ENCODE measurements at regions not wholly inside any gene's neighbourhood (a gene's known extent, or its start where the extent isn't known, plus 50 kb on each side); places are given as distances from the start of the nearest gene placed in this dataset.

DNA sequence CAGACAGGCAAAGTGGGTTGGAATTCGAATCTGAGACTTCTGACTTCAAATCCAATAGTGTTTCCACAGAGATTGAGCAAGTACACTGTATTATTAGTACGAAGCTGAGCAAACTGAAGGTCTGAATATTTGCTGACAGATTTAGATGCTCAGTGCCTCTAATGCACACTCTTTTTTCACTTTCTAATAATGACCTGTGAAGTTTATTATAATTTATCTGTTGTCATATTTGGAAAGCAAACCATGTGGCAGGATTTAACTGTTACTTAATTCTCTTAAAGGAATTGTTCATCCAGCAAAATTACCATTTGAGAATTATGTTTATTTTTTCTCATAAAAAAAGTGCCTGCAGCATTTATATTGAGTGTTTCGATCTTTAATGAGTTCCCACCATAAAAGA lies 277.3 kb downstream of the DMRT2 start:
- TF ChIP-seq, protein P1, sequence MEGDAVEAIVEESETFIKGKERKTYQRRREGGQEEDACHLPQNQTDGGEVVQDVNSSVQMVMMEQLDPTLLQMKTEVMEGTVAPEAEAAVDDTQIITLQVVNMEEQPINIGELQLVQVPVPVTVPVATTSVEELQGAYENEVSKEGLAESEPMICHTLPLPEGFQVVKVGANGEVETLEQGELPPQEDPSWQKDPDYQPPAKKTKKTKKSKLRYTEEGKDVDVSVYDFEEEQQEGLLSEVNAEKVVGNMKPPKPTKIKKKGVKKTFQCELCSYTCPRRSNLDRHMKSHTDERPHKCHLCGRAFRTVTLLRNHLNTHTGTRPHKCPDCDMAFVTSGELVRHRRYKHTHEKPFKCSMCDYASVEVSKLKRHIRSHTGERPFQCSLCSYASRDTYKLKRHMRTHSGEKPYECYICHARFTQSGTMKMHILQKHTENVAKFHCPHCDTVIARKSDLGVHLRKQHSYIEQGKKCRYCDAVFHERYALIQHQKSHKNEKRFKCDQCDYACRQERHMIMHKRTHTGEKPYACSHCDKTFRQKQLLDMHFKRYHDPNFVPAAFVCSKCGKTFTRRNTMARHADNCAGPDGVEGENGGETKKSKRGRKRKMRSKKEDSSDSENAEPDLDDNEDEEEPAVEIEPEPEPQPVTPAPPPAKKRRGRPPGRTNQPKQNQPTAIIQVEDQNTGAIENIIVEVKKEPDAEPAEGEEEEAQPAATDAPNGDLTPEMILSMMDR (IDR thresholded peaks at IDR 0.05) = no peak
- TF ChIP-seq, protein P2, sequence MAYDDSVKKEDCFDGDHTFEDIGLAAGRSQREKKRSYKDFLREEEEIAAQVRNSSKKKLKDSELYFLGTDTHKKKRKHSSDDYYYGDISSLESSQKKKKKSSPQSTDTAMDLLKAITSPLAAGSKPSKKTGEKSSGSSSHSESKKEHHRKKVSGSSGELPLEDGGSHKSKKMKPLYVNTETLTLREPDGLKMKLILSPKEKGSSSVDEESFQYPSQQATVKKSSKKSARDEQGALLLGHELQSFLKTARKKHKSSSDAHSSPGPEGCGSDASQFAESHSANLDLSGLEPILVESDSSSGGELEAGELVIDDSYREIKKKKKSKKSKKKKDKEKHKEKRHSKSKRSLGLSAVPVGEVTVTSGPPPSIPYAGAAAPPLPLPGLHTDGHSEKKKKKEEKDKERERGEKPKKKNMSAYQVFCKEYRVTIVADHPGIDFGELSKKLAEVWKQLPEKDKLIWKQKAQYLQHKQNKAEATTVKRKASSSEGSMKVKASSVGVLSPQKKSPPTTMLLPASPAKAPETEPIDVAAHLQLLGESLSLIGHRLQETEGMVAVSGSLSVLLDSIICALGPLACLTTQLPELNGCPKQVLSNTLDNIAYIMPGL (CRISPR knock-in tag; IDR thresholded peaks at IDR 0.05; ENCODE audit: borderline replicate concordance) = no peak
- no peak for TF ChIP-seq POLR2A (IDR thresholded peaks at IDR 0.05; ENCODE audit: low read length)
- no peak for TF ChIP-seq TP53 (CRISPR knock-in tag; IDR thresholded peaks at IDR 0.05)
- TF ChIP-seq RFX5 (IDR thresholded peaks at IDR 0.05) = no peak
- no peak for TF ChIP-seq GATA3 (IDR thresholded peaks at IDR 0.05; ENCODE audit: borderline replicate concordance)
- no peak for TF ChIP-seq RAD21 (conservative IDR thresholded peaks at IDR 0.05 in 1 of 2, IDR thresholded peaks at IDR 0.05 in 1 of 2)
- no peak for TF ChIP-seq CHD2 (IDR thresholded peaks at IDR 0.05; ENCODE audit: low read length, partially characterized antibody)
- no peak for TF ChIP-seq RCOR1 (IDR thresholded peaks at IDR 0.05; ENCODE audit: low read depth, low read length)

Data from A549 (cell line).